ENCODE measurements at regions not wholly inside any gene's neighbourhood (a gene's known extent, or its start where the extent isn't known, plus 50 kb on each side); places are given as distances from the start of the nearest gene placed in this dataset.
"Not testable (repeated sequence)": the region's sequence is repeated elsewhere in the genome, so short reads cannot be mapped to it uniquely, and the experiment has no call there.

GRCh38 chr12:60568914-60569313 is 973.1 kb downstream of the SLC16A7 start:
- DNase-seq = no peak

GRCh38 chr12:60577607-60578006 is 981.8 kb downstream of the SLC16A7 start:
- DNase-seq = no peak

GRCh38 chr12:60587664-60588063 is 991.8 kb downstream of the SLC16A7 start:
- not testable (repeated sequence) for DNase-seq

GRCh38 chr12:60594035-60594711 is 998.3 kb downstream of the SLC16A7 start:
- no peak for DNase-seq

- DNase-seq = no peak
Observed at GRCh38 chr12:60602601-60603000, 1006.8 kb downstream of the SLC16A7 start.

- DNase-seq = not testable (repeated sequence)
Observed at GRCh38 chr12:60603475-60603874, 1007.6 kb downstream of the SLC16A7 start.

- no peak for DNase-seq
Observed at GRCh38 chr12:60616400-60616799, 1020.6 kb downstream of the SLC16A7 start.

- DNase-seq = no peak
Observed at GRCh38 chr12:60630796-60631195, 1035.0 kb downstream of the SLC16A7 start.

- no peak for DNase-seq
Observed at GRCh38 chr12:60644076-60644475, 1048.2 kb downstream of the SLC16A7 start.

- no peak for DNase-seq
Observed at GRCh38 chr12:60666895-60667294, 1071.1 kb downstream of the SLC16A7 start.

GRCh38 chr12:60672949-60673348 is 1077.1 kb downstream of the SLC16A7 start:
- DNase-seq = no peak

- DNase-seq = no peak
Observed at GRCh38 chr12:60684988-60685655, 1089.3 kb downstream of the SLC16A7 start.

GRCh38 chr12:60689137-60689536 is 1093.3 kb downstream of the SLC16A7 start:
- no peak for DNase-seq

- DNase-seq = no peak
Observed at GRCh38 chr12:60693019-60693626, 1097.3 kb downstream of the SLC16A7 start.

- no peak for DNase-seq
Observed at GRCh38 chr12:60704171-60704914, 1108.5 kb downstream of the SLC16A7 start.

- no peak for DNase-seq
Observed at GRCh38 chr12:60710246-60710645, 1114.4 kb downstream of the SLC16A7 start.

GRCh38 chr12:60714141-60714900 is 1118.5 kb downstream of the SLC16A7 start:
- DNase-seq = no peak

GRCh38 chr12:60724475-60724874 is 1128.6 kb downstream of the SLC16A7 start:
- no peak for DNase-seq

GRCh38 chr12:60724984-60725383 is 1129.2 kb downstream of the SLC16A7 start:
- DNase-seq = no peak

- DNase-seq = no peak
Observed at GRCh38 chr12:60752589-60752988, 1156.8 kb downstream of the SLC16A7 start.

- DNase-seq = no peak
Observed at GRCh38 chr12:60758224-60758623, 1162.4 kb downstream of the SLC16A7 start.

- DNase-seq = no peak
Observed at GRCh38 chr12:60760965-60761364, 1165.1 kb downstream of the SLC16A7 start.

GRCh38 chr12:60801166-60801565 is 1205.3 kb downstream of the SLC16A7 start:
- DNase-seq = not testable (repeated sequence)
